GM12878 (cell line): ENCODE measurements at regions not wholly inside any gene's neighbourhood (a gene's known extent, or its start where the extent isn't known, plus 50 kb on each side); places are given as distances from the start of the nearest gene placed in this dataset.

Source experiments
- CEBPZ ChIP-seq: fragments of 150-350 bp; IDR thresholded peaks from 2 replicates; pipeline ENCODE4 v1.6.1; 2016; ENCODE audit warnings: low read depth, low read length
- FOXK2 ChIP-seq: fragments of 450-650 bp; IDR thresholded peaks from 2 replicates; pipeline ENCODE4 v1.6.1; 2017; ENCODE audit warnings: mild to moderate bottlenecking, moderate library complexity
- IKZF1 ChIP-seq: fragments of 450-650 bp; conservative IDR thresholded peaks from 2 replicates; pipeline ENCODE4 v1.6.1; 2017; ENCODE audit warnings: antibody characterized with exemption, mild to moderate bottlenecking
- PKNOX1 ChIP-seq: fragments of 450-650 bp; IDR thresholded peaks from 2 replicates; pipeline ENCODE4 v1.6.1; 2016; ENCODE audit warnings: mild to moderate bottlenecking
- RB1 ChIP-seq: fragments of 450-650 bp; formaldehyde crosslinking; IDR thresholded peaks from 2 replicates; pipeline ENCODE4 v1.6.1; 2017; ENCODE audit warnings: mild to moderate bottlenecking, borderline replicate concordance
- RELA ChIP-seq: fragments of 450-650 bp; IDR thresholded peaks from 2 replicates; pipeline ENCODE4 v1.8.0; 2014; ENCODE audit warnings: borderline replicate concordance; ENCODE audit not compliant: partially characterized antibody
- USF1 ChIP-seq: IDR thresholded peaks from 2 replicates; pipeline ENCODE4 v1.6.1; 2011; ENCODE audit warnings: borderline replicate concordance, low read depth, mild to moderate bottlenecking, moderate library complexity, mixed read lengths, low read length; ENCODE audit not compliant: insufficient read depth; ENCODE audit errors: extremely low read length
- ZBTB33 ChIP-seq: fragments of 450-650 bp; IDR thresholded peaks from 2 replicates; pipeline ENCODE4 v1.6.1; 2017; ENCODE audit warnings: mild to moderate bottlenecking

- TF ChIP-seq CEBPZ: no peak
- TF ChIP-seq USF1: no peak
- TF ChIP-seq IKZF1: no peak
- no peak for TF ChIP-seq FOXK2
- no peak for TF ChIP-seq RELA
- no peak for TF ChIP-seq RB1
- no peak for TF ChIP-seq ZBTB33
- no peak for TF ChIP-seq PKNOX1
Measured at GRCh38 chr14:98728836-98729235, 543.2 kb downstream of the BCL11B start (continued).
